ENCODE measurements at regions not wholly inside any gene's neighbourhood (a gene's known extent, or its start where the extent isn't known, plus 50 kb on each side); places are given as distances from the start of the nearest gene placed in this dataset.
"Not testable (repeated sequence)": the region's sequence is repeated elsewhere in the genome, so short reads cannot be mapped to it uniquely, and the experiment has no call there.

GRCh38 chr7:85875398-85875797 is 688.5 kb upstream of the SEMA3D start:
- DNase-seq: peak; percentile 51

DNA sequence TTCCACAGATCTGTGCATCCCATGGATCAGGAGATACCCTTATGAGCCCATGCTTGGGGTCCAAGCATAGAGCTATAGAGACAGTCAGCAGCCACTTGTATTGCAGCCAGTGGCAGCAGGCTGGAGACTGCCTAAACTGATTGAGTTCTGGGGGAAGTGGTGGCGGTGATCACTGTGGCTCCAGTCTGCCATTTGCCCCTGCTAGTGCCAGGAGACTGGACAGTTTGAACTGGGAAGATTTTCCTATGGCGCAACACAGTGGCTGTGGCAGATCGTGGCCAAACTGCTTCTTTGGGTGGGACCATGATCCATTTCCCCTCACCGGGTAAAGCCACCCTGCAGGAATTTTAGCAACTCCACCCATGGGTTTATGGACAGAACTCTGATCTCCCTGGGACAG is 679.7 kb upstream of the SEMA3D start:
- no peak for DNase-seq

DNA sequence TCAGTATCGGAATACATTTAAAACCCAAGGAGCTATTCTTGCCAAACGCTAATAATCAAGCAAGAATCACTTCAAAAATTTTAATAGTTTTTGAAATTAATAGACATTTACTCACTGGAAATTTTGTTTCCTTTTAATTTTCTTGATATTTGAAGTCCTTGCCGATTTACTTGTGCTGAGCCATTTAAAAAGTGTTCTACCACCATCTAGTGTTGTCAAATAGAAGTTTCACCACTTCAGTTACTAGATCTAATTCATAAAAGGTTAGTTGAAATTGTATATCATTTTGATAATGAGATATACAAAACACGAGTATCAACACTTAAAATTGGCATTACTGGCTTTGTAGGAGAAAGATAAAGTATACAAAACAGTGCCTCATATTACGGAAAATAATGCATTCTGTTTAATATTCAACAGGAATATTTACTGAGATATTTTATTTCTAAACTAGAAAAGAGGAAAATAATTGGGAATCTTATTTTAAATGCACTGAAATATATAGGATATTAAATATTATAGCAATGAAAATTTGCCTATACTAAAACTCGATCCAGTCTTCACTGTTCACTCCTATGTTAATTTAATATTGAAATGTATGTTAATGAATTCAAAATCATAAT is 664.8 kb upstream of the SEMA3D start:
- DNase-seq: no peak

- no peak for DNase-seq
Measured at GRCh38 chr7:85850381-85850780, 663.5 kb upstream of the SEMA3D start.

- DNase-seq: no peak
Measured at GRCh38 chr7:85840554-85840953, 653.7 kb upstream of the SEMA3D start.

GRCh38 chr7:85833066-85833465 is 646.2 kb upstream of the SEMA3D start:
- no peak for DNase-seq

DNA sequence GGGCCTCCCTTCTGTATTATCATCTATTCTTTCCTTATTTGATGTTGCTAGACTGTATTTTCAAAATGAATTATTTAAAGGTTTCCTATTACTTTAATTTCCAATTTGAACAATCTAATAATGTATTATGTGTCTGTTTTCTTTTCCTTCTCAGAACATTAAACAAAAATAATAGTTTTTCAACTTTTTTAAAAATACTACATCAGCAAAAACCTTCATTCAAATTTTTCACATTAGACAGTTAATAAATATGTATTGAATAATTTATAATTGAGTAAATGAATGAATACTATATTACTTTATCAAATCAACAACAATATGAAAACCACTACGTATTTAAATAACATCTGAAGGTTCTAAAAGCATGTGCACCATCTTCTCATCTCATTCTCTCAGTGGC is 644.1 kb upstream of the SEMA3D start:
- DNase-seq: no peak

DNA sequence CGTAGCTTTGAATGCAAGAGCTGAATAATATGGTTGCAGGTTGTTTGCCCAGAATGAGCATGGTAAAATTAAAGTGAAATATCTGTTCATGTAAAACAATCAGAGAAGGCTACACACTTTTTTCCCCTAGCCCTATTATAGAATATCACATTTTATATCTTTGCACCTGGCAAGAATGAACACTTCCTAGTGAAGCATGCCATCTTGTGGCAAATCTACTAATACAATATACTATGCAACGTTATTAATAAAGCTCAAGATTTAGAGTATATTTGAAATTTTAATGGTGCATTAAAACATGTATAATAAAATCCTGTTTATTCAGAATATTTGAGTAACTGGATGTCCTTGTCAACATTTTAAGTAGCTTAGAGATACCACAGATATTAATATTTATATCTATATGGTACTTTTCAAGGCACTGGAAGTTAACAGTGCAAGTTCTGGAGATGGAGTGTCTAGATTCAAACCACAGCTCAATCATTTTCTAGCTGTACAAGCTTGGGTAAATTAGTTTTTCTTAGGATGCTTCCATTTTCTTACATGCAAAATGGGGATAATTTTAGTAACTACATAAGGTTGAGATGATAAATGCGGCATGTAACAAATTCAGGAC is 643.1 kb upstream of the SEMA3D start:
- no peak for DNase-seq

DNA sequence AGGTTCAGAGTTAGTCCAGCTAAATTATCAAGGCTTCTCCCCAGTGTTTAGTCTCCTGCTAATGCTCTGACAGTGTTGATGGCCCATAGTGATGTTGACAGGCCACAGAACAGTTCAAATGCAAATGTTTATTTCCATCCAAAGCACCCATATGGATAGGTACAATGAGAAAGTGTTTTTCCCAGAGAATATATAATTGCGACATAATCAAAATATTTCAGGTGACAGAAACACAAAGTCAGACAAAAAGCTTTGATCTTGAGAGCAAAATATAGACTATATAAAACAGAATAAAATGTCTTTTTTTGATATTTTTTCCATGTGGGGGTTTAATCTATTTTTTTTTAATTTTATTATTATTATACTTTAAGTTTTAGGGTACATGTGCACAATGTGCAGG is 642.3 kb upstream of the SEMA3D start:
- no peak for DNase-seq

- DNase-seq: no peak
Measured at GRCh38 chr7:85828614-85829013, 641.8 kb upstream of the SEMA3D start.

- no peak for DNase-seq
Measured at GRCh38 chr7:85823396-85824080, 636.7 kb upstream of the SEMA3D start.

DNA sequence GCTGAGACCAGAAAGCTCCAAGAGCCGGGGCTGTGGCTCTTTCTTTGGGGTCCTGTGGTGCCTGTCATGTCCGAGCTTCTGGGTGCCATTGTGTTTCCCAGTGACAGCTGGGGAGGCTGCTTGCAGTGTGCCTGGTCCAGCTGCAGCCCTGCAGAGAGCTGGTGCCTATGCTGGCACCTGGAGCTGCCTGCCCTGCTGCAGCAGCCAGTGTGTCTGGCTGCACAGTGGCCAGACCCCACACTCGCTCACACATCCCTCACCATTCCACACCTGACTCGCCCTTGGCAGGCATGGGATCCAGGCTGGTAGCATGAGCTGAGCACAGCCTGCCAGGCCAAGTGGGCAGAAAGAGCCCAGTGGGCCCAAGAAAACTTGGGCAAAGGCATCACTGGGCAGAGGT is 635.1 kb upstream of the SEMA3D start:
- no peak for DNase-seq

- DNase-seq: no peak
Measured at GRCh38 chr7:85820702-85821443, 634.0 kb upstream of the SEMA3D start.

- no peak for DNase-seq
Measured at GRCh38 chr7:85815526-85815925, 628.7 kb upstream of the SEMA3D start.

DNA sequence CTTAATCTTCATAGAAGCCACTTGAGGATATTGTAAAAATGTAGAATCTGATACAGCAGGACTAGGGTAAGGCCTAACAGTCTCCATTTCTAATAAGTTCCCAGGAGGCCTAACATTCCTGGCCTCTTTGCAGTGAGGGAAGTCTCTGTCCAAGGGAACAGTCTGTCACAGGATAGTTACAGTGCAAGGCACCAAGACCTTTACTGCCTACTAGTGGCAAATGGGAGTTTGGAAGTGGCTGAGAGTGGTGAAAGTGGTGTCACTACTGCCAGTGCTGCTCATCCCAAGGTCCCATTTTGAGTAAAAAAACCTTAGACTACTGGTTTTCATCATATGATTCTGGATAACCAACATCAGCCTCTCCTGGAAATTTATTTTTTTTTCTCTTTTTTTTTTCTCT is 619.5 kb upstream of the SEMA3D start:
- DNase-seq: no peak

DNA sequence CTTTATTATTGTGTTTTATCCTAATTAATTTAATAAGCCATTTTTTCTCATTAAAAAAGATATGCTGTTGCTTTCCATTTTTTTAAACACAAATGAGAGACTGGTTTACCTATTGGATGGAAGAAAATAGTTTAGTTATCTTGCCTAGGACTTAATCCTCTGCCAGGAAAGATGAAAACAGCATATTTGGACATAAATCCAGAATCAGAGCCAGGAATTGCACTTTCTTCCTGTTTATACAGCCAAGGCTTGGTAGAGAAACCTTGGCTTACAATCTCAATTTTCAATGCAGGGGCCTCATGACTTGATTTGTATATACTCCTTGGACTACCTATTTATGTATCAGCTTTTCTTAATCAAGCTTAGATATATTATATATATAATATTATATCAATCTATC is 618.8 kb upstream of the SEMA3D start:
- no peak for DNase-seq

- DNase-seq: no peak
Measured at GRCh38 chr7:85805249-85805648, 618.4 kb upstream of the SEMA3D start.

DNA sequence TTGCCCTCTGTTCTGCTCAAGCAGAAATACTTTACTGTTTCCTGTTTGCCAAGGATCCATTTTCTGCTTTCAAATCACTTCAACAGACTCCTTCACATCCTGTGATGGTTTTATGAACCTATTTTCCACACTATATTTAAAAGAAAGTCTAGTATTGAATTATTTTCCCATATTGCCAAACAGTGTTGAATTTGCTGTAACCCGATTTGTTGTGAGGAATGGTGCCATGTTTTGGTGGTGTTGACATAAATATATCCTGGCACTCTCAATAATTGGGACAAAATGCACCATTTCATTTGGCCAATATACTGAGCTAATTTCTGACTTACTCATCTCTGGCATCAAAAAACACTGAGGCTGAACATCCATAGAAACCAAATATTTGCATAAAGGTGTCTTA is 615.4 kb upstream of the SEMA3D start:
- DNase-seq: no peak

- DNase-seq: no peak
Measured at GRCh38 chr7:85796956-85797355, 610.1 kb upstream of the SEMA3D start.

- not testable (repeated sequence) for DNase-seq
Measured at GRCh38 chr7:85791098-85791497, 604.2 kb upstream of the SEMA3D start.

- DNase-seq: no peak
Measured at GRCh38 chr7:85781606-85782005, 594.8 kb upstream of the SEMA3D start.

DNA sequence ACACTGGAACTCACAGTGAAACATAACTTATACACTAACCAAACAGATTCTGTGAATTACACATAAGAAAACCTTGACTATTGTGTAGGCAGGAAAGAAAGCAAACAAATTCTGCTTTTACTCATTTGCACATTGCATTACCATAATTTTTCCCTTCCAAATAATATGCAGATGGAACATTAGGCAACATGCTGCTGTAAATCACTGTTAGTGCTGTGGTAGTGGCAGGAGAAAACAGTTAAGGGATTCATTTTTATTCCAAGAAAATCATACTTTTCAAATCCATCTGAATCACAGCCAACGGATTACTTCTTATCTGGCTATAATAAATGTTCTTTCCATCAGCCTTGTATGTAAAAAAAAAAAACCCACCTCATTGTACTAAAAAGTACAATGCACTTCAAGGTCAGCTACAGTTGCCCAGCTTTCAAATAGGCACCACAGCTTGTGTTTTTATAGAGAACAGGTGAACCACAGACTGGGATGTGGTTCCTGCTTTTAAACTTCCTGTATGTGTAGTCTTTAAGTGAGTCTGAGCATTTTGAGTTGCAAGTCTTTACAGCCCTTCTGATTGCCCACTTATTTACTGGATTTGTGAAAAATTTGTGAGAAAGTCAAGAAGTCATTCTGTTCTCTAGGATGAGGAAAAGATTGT is 590.0 kb upstream of the SEMA3D start:
- DNase-seq: no peak

DNA sequence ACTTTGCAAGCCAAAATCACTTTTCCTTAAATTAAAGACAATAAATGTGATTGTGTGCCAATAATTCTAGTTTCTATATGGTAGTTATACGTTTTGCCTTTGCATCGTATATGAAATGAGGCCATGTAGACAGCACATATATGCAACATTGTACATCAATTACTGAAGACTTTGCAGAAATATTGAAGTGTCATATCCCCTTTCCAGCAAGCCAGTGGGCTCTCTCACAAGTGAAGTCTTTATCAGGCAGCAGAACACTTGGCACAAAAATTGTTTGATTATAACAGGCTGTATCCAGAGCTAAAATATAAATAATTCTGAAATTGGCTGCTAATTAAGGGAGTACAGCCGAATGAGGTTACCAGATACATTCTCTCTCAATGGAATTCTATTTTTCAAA is 588.6 kb upstream of the SEMA3D start:
- DNase-seq: no peak

All from islet precursor cell (in vitro differentiated cells).